ENCODE measurements at regions not wholly inside any gene's neighbourhood (a gene's known extent, or its start where the extent isn't known, plus 50 kb on each side); places are given as distances from the start of the nearest gene placed in this dataset.
"Not testable (repeated sequence)": the region's sequence is repeated elsewhere in the genome, so short reads cannot be mapped to it uniquely, and the experiment has no call there.

DNA sequence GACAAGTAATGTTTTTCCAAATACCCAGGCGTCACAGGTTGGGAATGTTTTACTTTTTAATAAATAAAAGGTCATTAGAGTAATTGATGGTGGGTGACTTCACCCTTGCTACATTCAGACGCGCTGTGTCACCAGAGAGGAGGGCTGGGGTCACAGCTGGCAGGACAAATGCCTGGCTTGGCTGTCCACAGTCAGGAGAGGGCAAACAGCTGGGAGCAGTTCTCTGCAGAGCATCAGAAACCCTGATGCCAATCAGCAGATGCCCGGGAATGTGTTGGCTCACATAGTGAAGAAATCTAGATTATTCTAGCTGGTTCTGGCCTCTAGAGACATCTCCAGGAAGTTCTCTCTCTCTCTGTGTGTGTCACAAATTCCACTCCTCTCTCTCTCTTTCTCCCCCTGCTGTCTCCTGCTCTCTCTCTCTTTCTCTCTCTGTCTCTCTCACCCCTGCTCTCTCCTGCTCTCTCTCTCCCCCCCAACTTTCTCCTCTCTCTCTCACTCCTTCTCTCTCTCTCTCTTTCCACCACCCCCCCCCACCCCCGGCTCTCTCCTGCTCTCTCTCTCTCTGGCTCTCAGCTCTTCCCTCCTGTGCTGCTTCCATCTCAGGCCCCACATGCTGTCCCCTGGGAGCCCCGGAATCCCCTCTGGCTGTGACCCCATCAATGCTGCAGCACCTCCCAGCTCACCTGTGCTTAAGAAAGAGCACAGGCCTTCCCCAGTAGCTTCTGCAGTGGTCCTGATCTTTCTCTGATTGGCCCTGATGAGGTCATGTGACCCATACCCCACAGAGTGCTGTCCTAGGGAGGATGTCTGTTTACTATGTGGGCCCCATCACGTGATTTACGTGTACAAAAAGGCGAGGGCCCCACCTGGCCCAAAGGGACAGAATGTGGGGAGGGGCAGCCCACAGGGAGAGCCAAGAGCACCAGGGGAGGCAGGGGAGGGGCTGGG is 331.5 kb downstream of the ADGRD1 start:
- not testable (repeated sequence) for H3K4me3 ChIP-seq (ENCODE audit: low read length in 2 of 2); H3K36me3 ChIP-seq (ENCODE audit: control insufficient read depth in 2 of 2, insufficient read depth in 2 of 2, low read length in 2 of 2); H3K9ac ChIP-seq (ENCODE audit: low read length in 2 of 2); H3K27ac ChIP-seq (ENCODE audit: low read length); H3K4me1 ChIP-seq (ENCODE audit: control insufficient read depth, insufficient read depth, low read length); H3K9me3 ChIP-seq (ENCODE audit: control insufficient read depth in 2 of 2, low read length in 2 of 2)
- H3K27me3 ChIP-seq (ENCODE audit: control insufficient read depth in 1 of 2, insufficient read depth in 2 of 2, low read length in 2 of 2) = peaks cover 8 to 13% of the 10 kb centered on the region in 2 donors

- not testable (repeated sequence) for H3K9me3 ChIP-seq (ENCODE audit: control insufficient read depth in 2 of 2, low read length in 2 of 2); H3K9ac ChIP-seq (ENCODE audit: low read length in 2 of 2); H3K4me3 ChIP-seq (ENCODE audit: low read length in 2 of 2); H3K36me3 ChIP-seq (ENCODE audit: control insufficient read depth in 2 of 2, insufficient read depth in 2 of 2, low read length in 2 of 2); H3K4me1 ChIP-seq (ENCODE audit: control insufficient read depth, insufficient read depth, low read length); H3K27ac ChIP-seq (ENCODE audit: low read length)
- peaks cover 8 to 13% of the 10 kb centered on the region in 2 donors for H3K27me3 ChIP-seq (ENCODE audit: control insufficient read depth in 1 of 2, insufficient read depth in 2 of 2, low read length in 2 of 2)
These were observed 332.2 kb downstream of the ADGRD1 start for GRCh38 chr12:131285905-131286295.

GRCh38 chr12:131286301-131286700 is 332.6 kb downstream of the ADGRD1 start:
- not testable (repeated sequence) for H3K4me3 ChIP-seq (ENCODE audit: low read length in 2 of 2); H3K4me1 ChIP-seq (ENCODE audit: control insufficient read depth, insufficient read depth, low read length); H3K36me3 ChIP-seq (ENCODE audit: control insufficient read depth in 2 of 2, insufficient read depth in 2 of 2, low read length in 2 of 2); H3K9ac ChIP-seq (ENCODE audit: low read length in 2 of 2); H3K27ac ChIP-seq (ENCODE audit: low read length); H3K9me3 ChIP-seq (ENCODE audit: control insufficient read depth in 2 of 2, low read length in 2 of 2)
- H3K27me3 ChIP-seq (ENCODE audit: control insufficient read depth in 1 of 2, insufficient read depth in 2 of 2, low read length in 2 of 2) = peaks cover 8 to 13% of the 10 kb centered on the region in 2 donors

DNA sequence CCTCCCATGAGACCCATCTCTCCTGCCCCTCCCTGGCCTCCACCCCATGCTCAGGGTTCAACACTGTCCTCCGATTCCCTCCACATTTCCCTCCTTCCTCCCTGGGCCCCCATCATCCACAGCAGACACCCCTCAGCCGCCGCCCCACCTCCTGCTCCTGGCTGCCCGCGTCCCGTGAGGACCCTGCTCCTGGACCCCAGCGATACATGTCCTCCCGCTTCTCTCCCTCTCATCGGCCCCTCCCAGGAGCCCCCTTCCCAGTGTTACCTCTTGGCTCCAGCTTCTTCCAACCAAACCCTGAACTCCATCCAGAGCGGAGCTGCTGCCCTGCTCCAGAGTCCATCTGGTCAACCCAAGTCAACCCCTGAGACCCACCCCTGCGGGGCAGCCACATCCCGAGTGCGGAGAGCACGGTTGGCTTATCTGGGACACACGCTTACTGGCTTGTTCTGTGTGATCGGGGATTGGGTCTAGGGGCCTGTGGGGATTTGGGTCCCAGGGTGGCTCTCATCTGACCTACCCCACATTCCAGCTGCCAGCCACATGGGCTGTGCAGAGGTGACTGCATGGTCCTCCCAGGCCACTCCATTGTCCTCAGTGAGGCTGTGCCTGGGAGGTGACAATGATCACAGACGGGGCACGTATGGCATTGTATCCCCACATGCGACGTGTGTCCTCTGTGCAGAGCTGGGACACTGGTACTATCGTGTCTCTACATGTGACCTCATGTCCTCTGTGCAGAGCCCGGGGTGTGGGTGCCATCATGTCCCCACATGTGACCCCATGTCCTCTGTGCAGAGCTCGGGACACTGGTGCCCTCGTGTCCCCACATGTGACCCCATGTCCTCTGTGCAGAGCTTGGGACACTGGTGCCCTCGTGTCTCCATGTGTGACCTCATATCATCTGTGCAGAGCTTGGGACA is 333.6 kb downstream of the ADGRD1 start:
- no peaks in the 10 kb centered on the region for H3K4me1 ChIP-seq (ENCODE audit: control insufficient read depth, insufficient read depth, low read length)
- no peak overlapping the region for H3K9ac ChIP-seq (ENCODE audit: low read length in 2 of 2)
- H3K27me3 ChIP-seq (ENCODE audit: control insufficient read depth in 1 of 2, insufficient read depth in 2 of 2, low read length in 2 of 2) = peaks cover 8 to 13% of the 10 kb centered on the region in 2 donors
- no peaks in the 10 kb centered on the region for H3K9me3 ChIP-seq (ENCODE audit: control insufficient read depth in 2 of 2, low read length in 2 of 2)
- no peaks in the 10 kb centered on the region for H3K36me3 ChIP-seq (ENCODE audit: control insufficient read depth in 2 of 2, insufficient read depth in 2 of 2, low read length in 2 of 2)
- no peak overlapping the region for H3K4me3 ChIP-seq (ENCODE audit: low read length in 2 of 2)
- H3K27ac ChIP-seq (ENCODE audit: low read length) = no peak overlapping the region

DNA sequence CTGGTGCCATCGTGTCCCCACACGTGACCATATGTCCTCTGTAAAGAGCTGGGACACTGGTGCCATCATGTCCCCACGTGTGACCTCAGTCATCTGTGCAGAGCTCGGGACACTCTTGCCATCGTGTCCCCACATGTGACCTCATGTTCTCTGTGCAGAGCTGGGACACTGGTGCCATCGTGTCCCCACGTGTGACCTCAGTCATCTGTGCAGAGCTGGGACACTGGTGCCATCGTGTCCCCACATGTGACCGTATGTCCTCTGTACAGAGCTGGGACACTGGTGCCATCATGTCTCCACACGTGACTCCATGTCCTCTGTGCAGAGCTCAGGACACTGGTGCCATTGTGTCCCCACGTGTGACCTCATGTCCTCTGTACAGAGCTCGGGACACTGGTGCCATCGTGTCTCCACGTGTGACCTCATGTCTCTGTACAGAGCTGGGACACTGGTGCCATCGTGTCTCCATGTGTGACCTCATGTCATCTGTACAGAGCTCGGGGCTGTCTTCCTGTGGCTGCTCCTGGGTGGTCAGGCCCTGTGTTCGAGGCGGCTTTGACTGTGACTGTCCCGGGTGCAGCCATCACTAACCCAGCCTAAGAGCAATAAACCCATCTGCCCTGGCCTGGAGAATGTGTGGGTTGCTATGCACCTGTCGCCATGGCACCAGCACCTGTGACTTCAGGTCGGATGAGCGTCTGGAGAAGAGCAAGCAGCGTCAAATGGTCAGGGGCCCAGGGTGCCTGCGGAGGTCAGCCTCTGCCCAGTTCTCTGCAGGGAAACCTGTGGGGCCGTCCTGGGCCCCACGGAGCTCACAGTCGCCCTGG is 334.4 kb downstream of the ADGRD1 start:
- no peaks in the 10 kb centered on the region for H3K4me1 ChIP-seq (ENCODE audit: control insufficient read depth, insufficient read depth, low read length)
- H3K9me3 ChIP-seq (ENCODE audit: control insufficient read depth in 2 of 2, low read length in 2 of 2) = no peaks in the 10 kb centered on the region
- no peak overlapping the region for H3K27ac ChIP-seq (ENCODE audit: low read length)
- H3K4me3 ChIP-seq (ENCODE audit: low read length in 2 of 2) = no peak overlapping the region
- H3K9ac ChIP-seq (ENCODE audit: low read length in 2 of 2) = no peak overlapping the region
- H3K27me3 ChIP-seq (ENCODE audit: control insufficient read depth in 1 of 2, insufficient read depth in 2 of 2, low read length in 2 of 2) = peaks cover 8 to 13% of the 10 kb centered on the region in 2 donors
- no peaks in the 10 kb centered on the region for H3K36me3 ChIP-seq (ENCODE audit: control insufficient read depth in 2 of 2, insufficient read depth in 2 of 2, low read length in 2 of 2)

- H3K27ac ChIP-seq (ENCODE audit: low read length); H3K9ac ChIP-seq (ENCODE audit: low read length in 2 of 2); H3K4me3 ChIP-seq (ENCODE audit: low read length in 2 of 2); H3K27me3 ChIP-seq (ENCODE audit: control insufficient read depth in 1 of 2, insufficient read depth in 2 of 2, low read length in 2 of 2); H3K36me3 ChIP-seq (ENCODE audit: control insufficient read depth in 2 of 2, insufficient read depth in 2 of 2, low read length in 2 of 2); H3K9me3 ChIP-seq (ENCODE audit: control insufficient read depth in 2 of 2, low read length in 2 of 2); H3K4me1 ChIP-seq (ENCODE audit: control insufficient read depth, insufficient read depth, low read length): not testable (repeated sequence)
These were observed 335.3 kb downstream of the ADGRD1 start for GRCh38 chr12:131288765-131289695.

- not testable (repeated sequence) for H3K9ac ChIP-seq (ENCODE audit: low read length in 2 of 2); H3K36me3 ChIP-seq (ENCODE audit: control insufficient read depth in 2 of 2, insufficient read depth in 2 of 2, low read length in 2 of 2); H3K4me1 ChIP-seq (ENCODE audit: control insufficient read depth, insufficient read depth, low read length); H3K9me3 ChIP-seq (ENCODE audit: control insufficient read depth in 2 of 2, low read length in 2 of 2); H3K27me3 ChIP-seq (ENCODE audit: control insufficient read depth in 1 of 2, insufficient read depth in 2 of 2, low read length in 2 of 2); H3K27ac ChIP-seq (ENCODE audit: low read length); H3K4me3 ChIP-seq (ENCODE audit: low read length in 2 of 2)
These were observed 336.1 kb downstream of the ADGRD1 start for GRCh38 chr12:131289807-131290206.

- no peak overlapping the region for H3K4me3 ChIP-seq (ENCODE audit: low read length in 2 of 2)
- H3K27ac ChIP-seq (ENCODE audit: low read length) = no peak overlapping the region
- no peaks in the 10 kb centered on the region for H3K4me1 ChIP-seq (ENCODE audit: control insufficient read depth, insufficient read depth, low read length)
- H3K36me3 ChIP-seq (ENCODE audit: control insufficient read depth in 2 of 2, insufficient read depth in 2 of 2, low read length in 2 of 2) = no peaks in the 10 kb centered on the region
- H3K9me3 ChIP-seq (ENCODE audit: control insufficient read depth in 2 of 2, low read length in 2 of 2) = no peaks in the 10 kb centered on the region
- H3K27me3 ChIP-seq (ENCODE audit: control insufficient read depth in 1 of 2, insufficient read depth in 2 of 2, low read length in 2 of 2) = peaks cover 8 to 10% of the 10 kb centered on the region in 2 donors
- no peak overlapping the region for H3K9ac ChIP-seq (ENCODE audit: low read length in 2 of 2)
These were observed 336.7 kb downstream of the ADGRD1 start for GRCh38 chr12:131290255-131290959.

All from stomach smooth muscle (tissue), 2 donors.